ENCODE measurements at regions not wholly inside any gene's neighbourhood (a gene's known extent, or its start where the extent isn't known, plus 50 kb on each side); places are given as distances from the start of the nearest gene placed in this dataset.
"Not testable (repeated sequence)": the region's sequence is repeated elsewhere in the genome, so short reads cannot be mapped to it uniquely, and the experiment has no call there.

DNA sequence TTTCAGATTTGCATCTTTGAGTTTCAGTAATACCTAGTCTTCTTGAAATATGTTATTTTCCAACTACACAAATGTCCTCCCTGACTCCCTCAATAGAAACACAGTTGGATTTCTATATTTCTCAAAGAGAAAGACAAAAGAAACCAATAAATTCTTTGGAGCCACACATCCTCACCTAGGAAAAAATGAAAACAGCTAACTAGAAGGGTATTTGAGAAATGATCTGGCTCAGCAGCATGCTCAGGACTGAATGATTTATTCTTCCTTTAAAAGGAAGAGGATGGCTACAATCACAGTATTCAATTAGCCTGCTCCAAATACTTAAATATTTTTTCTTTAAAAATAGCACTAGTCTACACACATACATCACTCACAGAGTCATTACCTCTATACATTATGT, 196.4 kb upstream of the TENT5A start:
- DNase-seq (ENCODE audit: low spot score) (no peak), ATAC-seq (ENCODE audit: low FRiP score) (no peak)
- TF ChIP-seq CTCF (IDR thresholded peaks at IDR 0.05) = no peak

GRCh38 chr6:81948196-81948595, 195.7 kb upstream of the TENT5A start:
- not testable (repeated sequence) for DNase-seq (ENCODE audit: low spot score); ATAC-seq (ENCODE audit: low FRiP score)

DNA sequence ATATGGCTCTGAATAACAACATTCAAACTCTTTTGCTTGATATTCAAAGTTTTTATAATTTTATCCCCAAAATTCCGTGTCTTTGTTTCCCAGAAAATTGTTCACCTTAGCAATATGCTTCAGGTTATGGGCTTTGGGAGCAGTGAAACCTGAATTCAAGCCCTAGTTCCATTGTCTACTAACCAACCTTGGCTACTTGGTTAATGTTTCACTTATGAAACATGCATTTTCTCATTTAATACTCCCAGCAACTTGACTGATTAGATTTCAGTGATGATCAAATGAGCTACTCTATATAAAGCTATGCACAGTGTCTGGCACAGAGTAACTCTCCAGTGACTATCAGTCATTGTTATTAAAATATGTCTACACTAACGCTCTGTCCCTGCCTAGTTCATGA, 192.2 kb upstream of the TENT5A start:
- DNase-seq (ENCODE audit: low spot score) (no peak), ATAC-seq (ENCODE audit: low FRiP score) (no peak)
- no peak for TF ChIP-seq CTCF (IDR thresholded peaks at IDR 0.05)

DNA sequence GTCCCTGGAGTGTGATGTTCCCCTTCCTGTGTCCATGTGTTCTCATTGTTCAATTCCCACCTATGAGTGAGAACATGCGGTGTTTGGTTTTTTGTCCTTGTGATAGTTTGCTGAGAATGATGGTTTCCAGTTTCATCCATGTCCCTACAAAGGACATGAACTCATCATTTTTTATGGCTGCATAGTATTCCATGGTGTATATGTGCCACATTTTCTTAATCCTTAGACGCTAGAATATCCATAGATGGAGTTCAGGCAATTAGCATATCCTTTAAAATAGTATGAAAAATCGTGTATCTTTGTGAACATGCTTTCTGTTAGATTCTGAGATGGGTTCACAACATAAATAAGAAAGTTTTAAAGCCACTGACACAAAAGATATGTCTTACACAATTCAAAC, 190.4 kb upstream of the TENT5A start:
- DNase-seq (ENCODE audit: low spot score); ATAC-seq (ENCODE audit: low FRiP score): not testable (repeated sequence)

DNA sequence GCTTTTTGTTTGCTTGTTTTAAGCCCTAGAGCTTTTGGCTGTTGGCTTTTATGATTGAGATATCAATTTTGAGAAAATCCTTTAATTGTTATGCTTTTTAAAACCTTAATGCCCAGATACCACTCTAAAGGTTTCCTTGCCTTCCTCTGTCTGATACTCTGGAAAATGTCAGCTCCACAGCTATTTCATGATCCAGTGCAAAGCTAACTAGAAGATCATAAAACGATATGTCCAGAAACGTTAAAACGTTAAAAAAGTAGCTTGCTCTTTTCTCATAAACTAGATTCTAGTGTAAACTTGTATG, 189.5 kb upstream of the TENT5A start:
- DNase-seq (ENCODE audit: low spot score) (no peak), ATAC-seq (ENCODE audit: low FRiP score) (no peak)
- no peak for TF ChIP-seq CTCF (IDR thresholded peaks at IDR 0.05)

- no peak for DNase-seq (ENCODE audit: low spot score)
- TF ChIP-seq CTCF (IDR thresholded peaks at IDR 0.05) = no peak
- ATAC-seq (ENCODE audit: low FRiP score) = no peak
Measured at GRCh38 chr6:81940451-81940985, 188.0 kb upstream of the TENT5A start.

- no peak for TF ChIP-seq CTCF (IDR thresholded peaks at IDR 0.05)
- no peak for ATAC-seq (ENCODE audit: low FRiP score)
- DNase-seq (ENCODE audit: low spot score) = no peak
Measured at GRCh38 chr6:81939766-81940165, 187.3 kb upstream of the TENT5A start.

- no peak for DNase-seq (ENCODE audit: low spot score)
- no peak for ATAC-seq (ENCODE audit: low FRiP score)
- no peak for TF ChIP-seq CTCF (IDR thresholded peaks at IDR 0.05)
Measured at GRCh38 chr6:81938991-81939732, 186.7 kb upstream of the TENT5A start.
